Right lung (tissue), 2 donors: ENCODE measurements at regions not wholly inside any gene's neighbourhood (a gene's known extent, or its start where the extent isn't known, plus 50 kb on each side); places are given as distances from the start of the nearest gene placed in this dataset.
"Not testable (repeated sequence)": the region's sequence is repeated elsewhere in the genome, so short reads cannot be mapped to it uniquely, and the experiment has no call there.

ENCODE experiments used
- DNase-seq, 2 donors: peaks; one replicate each; pipeline ENCODE4 v3.0.0-alpha.2; 2013

- no peak for DNase-seq
Observed at GRCh38 chr11:81574301-81574700, 1159.4 kb downstream of the FAM181B start.

GRCh38 chr11:81573367-81573766, 1160.3 kb downstream of the FAM181B start:
- no peak for DNase-seq

DNA sequence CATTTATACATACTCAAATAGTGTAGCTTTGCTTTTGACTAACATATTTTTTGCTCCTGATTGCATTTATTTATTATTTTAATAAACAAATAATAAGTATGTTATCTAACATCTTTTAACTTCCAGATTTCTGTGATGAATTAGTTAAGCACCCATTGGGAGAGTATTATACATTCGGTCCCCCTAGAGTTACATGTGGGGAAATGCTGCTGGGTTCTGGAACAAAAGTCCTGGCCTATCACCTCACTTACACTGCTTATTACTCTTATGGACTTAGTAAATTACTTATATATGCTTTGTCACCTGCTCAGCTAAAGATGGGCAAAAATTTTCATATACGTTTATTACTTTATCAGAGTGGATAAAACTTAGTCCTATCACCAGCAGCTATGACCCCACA, 1163.0 kb downstream of the FAM181B start:
- no peak for DNase-seq

DNA sequence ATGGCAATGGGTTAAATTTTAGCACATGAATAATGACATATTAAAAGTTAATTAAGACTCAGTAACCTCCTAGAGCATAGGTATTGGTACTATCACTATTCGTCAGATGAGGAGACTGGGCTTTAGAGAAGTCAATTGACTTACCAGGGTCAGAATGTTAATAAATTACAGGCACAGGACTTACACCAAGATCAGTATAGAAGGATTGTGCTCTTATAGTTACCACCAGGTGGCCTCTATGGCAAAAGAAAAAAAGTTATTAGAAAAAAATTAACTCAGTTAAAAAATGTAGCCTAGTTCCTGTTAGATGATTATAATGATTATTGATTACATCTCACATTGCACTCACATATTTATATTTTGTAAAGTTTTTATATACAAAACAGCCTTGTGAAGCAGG, 1163.7 kb downstream of the FAM181B start:
- DNase-seq: no peak

GRCh38 chr11:81568918-81569317, 1164.7 kb downstream of the FAM181B start:
- DNase-seq: no peak

GRCh38 chr11:81548123-81548522, 1185.5 kb downstream of the FAM181B start:
- DNase-seq: no peak

GRCh38 chr11:81539806-81540205, 1193.9 kb downstream of the FAM181B start:
- DNase-seq: not testable (repeated sequence)

DNA sequence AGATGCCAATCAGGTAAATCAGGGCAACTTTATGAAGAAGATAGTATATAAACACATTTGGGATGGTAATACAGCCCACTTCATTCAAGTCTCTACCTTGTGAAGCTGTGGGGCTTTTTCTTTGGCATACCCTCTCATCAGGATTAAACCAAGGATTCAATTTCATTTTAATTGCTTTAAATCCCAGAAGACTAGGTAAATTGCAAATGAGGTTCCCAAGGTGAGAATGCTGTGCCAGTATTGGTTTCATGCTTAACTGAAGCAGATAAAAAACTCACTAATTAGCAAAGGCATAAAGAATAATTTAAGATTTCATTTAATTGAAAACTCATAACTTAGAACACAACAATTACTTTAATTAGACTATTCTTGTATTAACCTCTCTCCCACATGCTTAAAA, 1218.1 kb downstream of the FAM181B start:
- no peak for DNase-seq

DNA sequence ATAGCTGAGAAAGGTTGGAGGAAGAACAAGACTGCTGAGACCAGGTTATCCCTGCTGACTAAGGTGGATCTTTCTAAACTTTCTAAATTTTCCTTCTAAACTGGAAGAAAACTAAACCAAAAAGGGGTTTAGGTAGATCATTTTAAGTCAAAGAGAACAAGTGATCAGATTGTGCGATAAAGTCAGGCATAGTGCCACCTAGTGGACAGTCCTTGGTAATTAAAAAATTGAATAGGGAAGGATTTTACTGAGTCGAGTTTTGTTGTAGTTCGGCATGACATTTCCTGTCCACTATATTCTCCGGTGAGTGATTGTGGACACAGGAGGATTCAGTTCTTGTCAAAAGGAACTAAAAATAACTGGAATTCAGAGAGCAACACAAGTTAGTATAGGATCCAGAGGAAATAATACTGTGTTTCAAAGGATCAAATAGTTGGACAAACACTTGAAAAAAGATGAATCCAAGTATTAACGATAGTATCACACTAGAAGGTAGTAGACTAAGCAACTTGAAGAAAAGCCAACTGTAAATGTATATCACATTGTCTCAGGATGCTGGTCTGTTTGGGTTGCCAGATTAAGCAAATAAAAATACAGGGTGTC, 1236.4 kb downstream of the FAM181B start:
- peak; percentile 9 to 24 for DNase-seq

DNA sequence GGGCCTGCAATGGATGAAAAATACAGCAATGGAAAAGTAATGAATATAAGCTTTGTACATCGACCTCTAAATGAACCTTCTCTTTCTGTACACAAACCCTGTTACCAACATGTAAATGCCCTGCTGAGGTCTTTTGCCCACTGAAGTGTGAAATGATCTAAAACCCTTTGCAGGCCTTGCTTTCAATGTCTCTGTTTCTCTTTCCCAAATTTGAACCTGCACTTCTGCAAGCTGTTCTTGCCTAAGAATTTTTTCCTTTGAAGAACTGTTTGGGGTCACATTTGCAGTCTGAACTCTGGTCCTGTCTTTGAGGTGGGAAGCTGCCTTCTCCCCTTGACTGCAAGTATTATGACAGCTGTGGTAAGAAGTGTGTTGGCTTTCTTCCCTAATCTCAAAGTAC, 1237.1 kb downstream of the FAM181B start:
- DNase-seq: no peak

- no peak for DNase-seq
Observed at GRCh38 chr11:81495699-81496292, 1237.9 kb downstream of the FAM181B start.

- no peak for DNase-seq
Observed at GRCh38 chr11:81494431-81494830, 1239.2 kb downstream of the FAM181B start.

GRCh38 chr11:81492923-81493445, 1240.7 kb downstream of the FAM181B start:
- DNase-seq: no peak

GRCh38 chr11:81487109-81487508, 1246.6 kb downstream of the FAM181B start:
- no peak for DNase-seq

DNA sequence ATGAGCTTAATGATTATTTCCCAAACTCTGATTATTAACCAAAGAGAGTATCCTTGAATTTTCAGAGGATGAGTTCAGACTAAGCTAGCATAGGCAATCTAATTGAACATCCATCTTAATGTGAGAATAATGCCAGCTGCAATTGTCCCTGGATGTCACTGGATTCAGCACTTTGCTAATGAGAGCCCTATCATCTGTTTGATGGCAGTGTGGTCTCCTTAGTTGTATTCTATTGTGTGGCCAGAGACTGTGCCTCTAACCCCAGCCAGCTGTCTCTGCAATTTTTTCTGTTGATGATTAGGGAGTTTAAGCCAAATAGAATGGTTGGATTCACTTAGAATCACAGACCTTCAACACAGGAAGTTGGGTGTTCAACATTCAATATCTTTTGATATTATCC, 1249.5 kb downstream of the FAM181B start:
- DNase-seq: no peak

- DNase-seq: no peak
Observed at GRCh38 chr11:81477277-81477676, 1256.4 kb downstream of the FAM181B start.

DNA sequence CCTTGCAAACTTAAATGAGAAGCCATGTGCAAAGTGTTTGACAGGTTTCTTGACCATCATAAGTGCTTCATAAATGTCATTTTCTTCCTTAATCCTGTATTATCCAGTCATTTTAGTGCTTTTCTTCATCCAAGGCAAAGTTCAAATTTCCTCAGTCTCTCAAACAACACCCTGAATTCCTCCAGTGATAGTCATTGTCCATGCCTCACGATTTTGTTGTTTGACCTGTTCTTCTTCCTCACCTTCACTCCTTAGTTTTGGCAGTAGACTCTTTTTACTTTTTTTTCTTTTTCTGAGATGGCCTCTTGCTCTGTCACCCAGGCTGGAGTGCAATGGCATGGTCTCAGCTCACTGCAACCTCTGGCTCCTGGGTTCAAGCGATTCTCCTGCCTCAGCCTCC, 1257.3 kb downstream of the FAM181B start:
- no peak for DNase-seq

DNA sequence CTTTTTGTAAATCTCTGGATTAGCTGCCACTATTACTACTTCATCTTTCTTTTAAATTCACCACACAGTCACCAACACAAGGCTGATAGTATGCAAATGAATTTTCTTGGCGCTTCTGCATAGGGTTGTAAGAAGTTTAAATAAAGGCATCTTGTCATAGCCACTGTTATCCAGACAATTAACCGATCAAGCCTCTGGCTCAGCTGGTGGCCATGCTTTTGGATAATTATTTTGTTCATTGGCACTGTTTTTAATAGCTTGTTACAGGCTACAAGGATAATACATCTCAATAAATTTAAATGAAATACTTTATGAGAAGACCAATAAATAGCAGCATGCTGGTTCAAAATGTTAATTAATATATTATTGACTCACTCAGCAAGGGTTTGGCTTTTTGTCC, 1261.0 kb downstream of the FAM181B start:
- DNase-seq: no peak

DNA sequence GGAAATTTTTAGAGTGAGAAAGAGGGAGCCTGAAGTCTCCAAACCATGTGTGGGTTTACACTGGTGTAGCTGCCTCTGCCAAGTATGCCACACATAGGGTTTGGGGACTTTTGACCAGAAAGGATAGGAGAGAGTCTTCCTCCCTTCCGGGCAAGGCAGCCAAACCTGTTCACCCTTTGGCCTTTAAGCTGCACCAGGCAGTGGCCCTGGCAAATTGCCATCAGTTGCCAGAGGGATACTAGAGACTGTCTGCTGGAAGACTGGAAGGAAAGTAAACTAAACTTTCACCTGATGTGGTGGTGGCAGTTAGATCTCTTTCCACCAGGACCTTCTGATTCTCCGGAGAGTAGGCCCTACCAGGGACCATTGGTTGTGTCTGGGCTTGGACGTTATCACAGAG, 1263.2 kb downstream of the FAM181B start:
- no peak for DNase-seq

- DNase-seq: no peak
Observed at GRCh38 chr11:81459766-81460306, 1273.8 kb downstream of the FAM181B start.

DNA sequence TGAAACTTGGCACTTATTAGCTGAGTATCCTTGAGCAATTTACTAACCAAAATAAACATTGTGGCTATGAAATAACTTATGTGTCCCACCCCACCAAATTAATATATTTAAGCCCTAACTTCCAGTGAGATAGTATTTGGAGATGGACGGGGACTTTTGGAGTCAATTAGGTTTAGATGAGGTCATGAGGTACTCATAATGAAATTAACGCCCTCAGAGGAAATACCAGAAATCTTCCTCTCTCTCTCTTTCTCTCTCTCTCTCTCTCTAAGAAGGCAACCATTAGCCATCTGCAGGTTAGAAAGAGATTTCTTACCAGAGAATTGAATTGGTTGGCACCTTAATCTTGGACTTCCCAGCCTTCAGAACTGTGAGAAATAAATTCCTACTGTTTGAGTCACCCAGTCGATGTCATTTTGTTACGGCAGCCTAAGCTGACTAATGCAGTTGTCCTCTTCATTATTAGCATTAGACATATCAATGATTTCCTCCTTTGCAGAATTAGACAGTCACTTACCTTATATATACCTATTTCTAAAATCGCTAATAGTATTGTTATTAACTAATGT, 1284.0 kb downstream of the FAM181B start:
- DNase-seq: no peak

GRCh38 chr11:81444297-81444696, 1289.4 kb downstream of the FAM181B start:
- no peak for DNase-seq

DNA sequence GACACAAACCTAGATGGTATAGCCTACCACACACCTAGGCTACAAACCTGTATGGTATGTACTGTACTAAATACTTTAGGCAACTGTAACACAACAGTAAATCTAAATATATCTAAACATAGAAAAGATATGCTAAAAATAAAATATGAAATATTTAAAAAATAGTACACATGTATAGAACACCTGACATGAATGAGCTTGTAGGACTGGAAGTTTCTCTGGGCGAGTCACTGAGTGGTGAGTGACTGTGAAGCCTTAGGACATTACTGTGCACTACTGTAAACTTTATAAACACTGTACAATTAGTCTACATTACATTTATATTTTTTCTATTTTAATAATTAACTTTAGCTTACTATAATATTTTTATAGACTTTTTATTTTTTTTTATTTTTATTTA, 1301.3 kb downstream of the FAM181B start:
- DNase-seq: no peak
